GM21447 (cell line): ENCODE measurements at regions not wholly inside any gene's neighbourhood (a gene's known extent, or its start where the extent isn't known, plus 50 kb on each side); places are given as distances from the start of the nearest gene placed in this dataset.

Experiments
- ATAC-seq: cut with Tn5 transposase; IDR thresholded peaks from one replicate; pipeline ENCODE4 v1.9.1; 2021; ENCODE audit not compliant: unreplicated experiment

DNA sequence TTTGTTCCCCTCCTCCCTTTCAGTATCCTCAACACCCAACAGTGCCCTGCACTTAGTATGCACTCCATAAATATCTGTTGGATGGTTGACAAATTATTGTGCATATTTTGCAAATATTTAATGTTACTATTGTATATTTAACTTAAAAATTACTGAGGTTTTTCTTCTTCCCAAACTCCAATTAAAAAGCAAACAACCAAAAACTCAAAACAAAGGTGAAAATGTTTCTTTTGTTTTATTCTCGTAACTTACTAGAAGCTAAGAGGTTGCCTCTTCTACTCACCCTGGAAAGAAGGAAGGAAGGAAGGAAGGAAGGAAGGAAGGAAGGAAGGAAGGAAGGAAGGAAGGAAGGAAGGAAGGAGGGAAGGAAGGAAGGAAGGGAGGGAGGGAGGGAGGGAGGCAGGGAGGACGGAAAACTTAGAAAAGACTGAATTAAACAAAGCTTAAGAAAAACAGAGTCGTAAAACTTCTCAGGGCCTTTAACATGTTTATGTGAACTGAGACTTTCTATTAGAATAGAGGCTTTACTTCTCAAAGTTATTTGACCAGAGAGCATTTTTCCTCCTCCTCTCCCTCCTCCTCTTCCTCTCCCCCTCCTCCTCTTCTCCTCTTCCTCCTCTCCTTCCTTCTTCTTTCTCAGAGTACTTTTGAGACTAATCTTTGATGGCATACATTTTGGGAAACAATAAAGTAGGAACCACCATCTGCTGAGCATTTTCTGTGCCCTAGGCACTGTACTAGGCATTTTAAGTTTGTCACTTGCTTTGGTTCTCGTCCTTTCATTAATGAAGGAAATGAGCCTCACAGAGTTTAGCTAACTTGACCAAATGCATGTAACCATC, 396.6 kb upstream of the WWC1 start:
- ATAC-seq = no peak

DNA sequence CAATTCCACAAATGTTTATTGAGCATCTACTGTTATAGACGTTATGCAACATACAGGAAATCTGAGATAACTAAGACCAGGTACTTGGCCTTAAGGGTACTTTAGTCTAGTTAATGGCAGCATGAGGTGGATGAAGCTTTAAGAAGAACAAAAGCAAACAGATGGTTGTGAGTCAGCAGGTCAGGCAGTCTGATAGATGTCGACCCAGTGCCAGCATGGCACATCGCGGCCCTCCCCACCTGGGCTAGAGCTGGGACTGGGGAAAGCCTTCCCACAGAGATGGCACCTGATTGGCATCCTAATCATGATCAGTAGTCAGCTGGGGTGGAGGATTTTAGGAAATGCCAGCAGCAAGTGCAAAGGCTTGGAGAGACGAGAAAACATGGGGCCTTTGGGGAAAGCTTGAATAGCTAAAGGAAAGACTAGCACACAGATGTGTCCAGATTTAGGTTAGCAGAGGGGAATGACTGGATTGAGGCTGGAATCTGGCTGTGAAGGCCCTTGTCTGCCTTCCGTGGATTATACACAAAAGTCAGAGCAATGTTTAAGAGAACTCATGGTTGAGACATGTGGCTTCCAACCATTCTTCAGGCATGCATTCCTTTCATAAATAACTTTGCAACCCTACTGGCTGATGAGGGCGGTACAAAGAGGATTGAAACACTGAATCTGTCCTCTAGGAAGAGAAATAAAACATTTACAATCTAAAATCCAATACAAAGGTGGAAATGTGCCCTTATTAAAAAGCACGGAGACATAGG, 395.4 kb upstream of the WWC1 start:
- ATAC-seq = no peak

DNA sequence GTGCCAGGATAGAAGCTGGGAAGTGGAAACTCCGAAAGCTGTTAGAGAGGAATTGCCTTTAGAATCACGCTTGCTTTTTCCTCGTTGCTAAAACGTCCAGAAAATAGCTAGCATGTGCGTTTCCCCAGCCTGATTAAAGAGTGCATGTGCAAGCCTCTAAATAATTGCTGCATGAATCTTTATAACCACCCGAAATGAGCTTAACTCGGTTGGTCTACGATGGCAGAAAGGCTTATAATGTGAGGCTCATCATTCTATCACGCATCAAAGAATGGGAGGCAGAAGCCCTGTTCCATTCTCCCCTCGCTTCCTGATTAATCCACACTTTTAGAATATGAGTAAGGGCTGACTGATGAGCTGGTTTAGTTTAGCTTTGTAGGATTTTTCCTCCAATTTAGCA, 394.6 kb upstream of the WWC1 start:
- no peak for ATAC-seq

DNA sequence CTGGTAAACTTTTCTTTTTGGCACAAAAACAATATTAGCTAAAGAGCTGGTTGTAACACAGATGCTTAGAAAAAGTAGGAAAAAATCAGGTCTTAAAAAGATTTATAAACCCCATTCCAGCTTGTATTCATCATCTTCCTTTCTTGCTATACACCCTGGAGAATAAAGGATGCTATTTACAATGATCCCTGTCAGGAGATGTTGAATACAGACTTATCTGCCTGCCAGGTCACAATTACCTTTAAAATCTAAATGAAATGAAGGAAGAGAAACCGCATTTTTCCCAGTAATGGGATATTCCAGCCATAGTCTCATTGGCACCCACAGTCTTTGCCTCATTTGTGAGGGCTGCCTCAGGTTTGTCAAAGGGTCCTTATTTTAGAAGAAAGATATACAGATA, 394.1 kb upstream of the WWC1 start:
- no peak for ATAC-seq

DNA sequence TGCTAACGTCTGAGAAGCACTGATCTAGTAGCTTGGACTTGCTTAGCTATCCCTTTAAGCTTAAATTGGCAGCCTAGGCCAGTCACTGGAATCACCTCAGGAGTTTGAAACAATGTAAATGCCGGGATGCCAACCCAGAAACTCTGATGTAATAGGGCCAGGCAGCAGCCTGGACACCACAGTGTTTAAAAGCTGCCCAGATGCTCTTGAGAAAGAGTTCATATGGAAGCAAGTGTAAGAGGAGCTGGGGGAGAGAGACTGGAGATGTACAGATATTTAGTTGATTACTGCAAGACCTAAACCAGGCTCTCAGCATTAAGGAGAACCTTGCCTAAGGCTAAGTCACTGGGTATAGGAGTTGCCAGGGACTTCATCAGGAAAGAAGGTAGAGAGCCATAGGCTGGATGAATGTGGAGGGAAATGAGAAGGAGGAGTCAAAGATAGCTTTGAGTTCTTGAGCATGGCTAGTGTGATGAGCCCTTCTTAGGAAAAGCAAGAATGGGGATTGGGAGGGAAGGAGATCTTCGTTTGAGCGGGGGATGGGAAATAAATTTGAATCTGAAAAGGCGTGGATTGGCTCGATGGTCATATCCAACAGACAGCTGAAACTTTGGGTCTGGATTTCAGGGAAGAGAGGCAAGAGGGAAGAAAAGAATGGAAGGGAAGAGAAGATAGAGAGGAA, 392.9 kb upstream of the WWC1 start:
- no peak for ATAC-seq

DNA sequence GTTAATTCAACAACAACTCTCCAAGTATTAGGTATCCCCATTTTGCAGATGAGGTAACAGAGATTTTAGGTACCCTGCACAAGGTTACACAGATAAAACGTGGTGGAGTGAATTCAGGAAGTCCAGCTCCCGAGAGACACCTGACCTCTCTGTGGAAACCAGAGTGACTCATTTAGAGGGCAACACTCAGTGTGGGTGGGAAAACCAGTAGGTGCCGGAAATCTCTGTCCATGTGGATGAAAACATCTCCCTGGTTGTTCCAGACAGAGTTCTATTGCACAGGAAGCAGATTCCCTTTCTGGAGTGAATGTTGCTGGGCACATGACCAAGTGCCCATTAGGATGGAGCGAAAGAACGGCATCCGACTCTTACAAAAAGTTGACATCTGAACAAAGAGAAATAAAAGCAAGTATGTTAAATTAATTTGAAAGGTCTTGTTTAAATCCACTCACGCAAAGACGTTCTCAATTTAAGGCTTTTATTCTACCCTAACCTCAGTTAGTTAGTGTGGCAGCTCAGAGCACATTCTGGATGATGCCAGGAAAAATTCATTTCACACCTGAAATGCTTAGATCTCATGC, 391.9 kb upstream of the WWC1 start:
- no peak for ATAC-seq

DNA sequence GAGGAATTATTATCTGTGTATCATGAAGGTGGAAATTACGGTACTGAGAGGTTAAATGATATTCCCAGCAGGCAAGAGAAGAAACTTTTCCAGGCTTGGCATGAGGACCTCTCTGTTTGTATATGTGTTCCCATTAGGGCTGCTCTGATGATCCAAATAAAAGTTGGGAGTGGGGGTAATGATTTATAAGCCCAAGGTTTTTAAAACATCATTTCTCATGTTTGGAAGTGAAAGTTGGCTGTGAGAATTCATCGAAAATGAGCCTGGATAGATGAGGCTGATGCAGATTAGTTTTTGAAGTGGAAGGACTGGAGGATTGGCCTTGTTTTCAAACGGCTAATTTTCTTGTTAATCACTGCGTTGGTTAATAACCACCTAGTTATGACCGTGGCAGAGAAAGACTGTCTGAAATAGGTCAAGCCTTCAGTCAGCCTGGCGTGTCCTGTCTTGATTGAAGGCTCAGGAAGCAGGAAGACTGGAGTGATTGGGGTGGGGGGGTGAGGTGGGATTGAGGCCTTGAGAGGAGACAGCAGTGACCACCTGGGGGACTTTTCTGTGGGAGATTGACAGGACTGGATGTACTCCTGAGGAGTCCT, 391.0 kb upstream of the WWC1 start:
- no peak for ATAC-seq

DNA sequence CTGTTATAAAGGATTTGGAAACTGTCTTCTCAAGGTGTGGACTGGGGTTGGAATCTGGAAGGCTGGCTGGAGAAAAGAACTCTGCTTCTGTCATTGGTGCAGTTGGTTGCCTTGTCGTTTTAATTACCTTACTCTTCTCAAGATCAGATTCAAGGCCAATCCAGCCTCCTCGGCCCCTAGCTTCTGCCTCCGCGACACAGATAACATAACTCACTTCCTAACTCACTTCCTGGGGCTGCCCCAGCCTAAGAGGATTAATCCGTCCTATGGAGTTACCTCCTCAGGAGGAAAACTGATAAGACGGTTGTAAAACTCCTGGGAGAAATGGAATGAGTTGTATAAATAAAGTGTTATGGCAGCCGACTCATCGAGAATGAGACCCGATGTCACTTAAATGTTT, 389.1 kb upstream of the WWC1 start:
- no peak for ATAC-seq

DNA sequence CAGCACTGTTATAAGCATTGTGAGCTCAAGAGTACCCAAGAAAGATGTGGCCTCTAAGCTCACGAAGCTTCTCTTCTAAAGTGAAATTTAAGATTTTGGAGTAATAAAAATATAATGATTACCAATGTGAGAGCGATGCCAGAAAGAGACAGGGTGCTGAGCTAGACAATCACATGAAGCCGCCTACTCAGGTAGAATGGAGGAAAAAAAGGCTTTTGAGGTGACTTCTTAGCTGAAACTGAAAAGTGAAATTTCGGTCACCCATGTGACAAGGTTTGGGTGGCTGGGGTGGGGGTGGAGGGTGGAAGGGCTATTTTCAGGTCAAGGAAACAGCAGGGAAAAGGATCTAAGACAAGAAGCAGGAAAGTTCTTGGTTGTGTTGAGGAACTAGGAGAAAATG, 388.2 kb upstream of the WWC1 start:
- ATAC-seq = no peak

DNA sequence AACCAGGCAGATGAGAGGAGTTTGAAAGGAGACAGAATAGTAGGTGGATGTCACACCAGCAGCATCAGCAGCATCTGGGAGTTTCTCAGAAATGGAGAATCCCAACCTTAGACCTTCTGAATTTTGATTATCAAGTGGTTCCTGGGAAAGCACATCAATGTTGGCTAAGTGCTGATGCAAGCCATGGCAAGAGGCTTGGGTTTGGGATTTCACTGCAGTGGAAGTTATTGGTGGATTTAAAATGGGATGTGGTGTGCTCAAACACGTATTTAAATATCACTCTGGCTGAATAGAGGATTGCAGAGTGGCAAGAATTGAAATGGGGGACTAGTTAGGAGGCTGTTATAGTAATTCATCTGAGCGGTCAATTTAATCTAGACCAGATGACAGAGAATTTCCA, 387.8 kb upstream of the WWC1 start:
- ATAC-seq = no peak

DNA sequence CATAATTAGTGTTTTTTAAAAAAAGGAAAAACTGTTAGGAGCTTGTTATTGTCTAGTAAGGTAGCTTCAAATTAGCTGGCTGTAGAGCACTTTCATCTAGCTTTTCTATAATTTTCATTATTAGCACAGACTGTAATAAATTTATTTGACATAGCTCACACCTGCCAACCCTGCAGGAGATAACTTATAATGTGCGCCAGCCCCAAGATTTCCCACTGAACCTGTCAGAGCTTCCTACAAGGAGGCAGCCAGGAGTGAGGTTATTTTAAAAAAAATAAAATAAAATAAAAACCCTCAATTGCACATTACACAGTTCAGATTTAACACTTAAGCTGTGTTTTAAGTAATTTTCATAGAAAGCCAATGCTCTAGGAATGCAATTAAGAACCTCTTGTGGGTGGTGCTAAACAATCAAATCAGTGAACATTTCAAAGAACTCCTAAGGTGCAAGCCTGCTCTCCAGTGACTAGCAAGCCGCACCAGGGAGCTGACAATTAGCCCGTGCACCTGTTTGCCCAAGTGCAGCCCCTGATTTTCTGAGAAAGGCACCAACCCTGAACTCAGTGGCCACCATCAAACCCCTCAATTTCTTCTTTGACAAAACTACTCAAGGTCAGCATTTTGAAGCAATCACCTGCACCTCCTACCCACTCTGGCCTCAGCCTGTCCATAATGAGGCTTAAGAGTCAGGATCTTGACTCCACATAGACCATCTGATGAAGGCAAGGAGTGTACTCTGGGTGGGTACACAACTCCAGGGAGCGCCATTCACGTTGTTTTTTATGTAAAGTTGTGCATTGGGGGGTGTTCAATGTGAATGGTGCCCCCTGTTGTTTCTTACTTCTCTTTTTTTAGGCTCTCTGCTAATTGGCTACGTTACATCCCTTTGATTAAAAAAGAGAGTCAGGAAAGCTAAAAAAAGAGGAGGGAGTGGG, 385.3 kb upstream of the WWC1 start:
- no peak for ATAC-seq

DNA sequence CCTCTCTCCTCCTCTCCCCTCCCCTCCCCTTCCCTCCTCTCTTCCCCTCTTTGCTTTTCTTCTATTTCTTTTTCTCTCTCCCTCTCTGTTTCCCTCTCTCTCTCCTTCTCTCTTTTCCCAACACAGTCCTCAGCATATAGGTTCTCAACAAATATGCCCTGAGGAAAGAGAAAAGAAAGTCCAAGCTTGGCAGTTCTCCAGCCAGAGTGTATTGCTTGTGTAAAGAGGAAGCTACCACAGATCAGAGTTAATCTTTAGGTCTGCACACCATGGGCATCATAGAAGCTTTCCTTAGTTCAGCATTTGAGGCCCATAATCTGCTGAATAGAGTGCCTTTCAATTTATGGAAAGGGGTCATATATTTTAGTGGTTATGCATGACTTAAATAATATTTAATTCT, 382.8 kb upstream of the WWC1 start:
- no peak for ATAC-seq

DNA sequence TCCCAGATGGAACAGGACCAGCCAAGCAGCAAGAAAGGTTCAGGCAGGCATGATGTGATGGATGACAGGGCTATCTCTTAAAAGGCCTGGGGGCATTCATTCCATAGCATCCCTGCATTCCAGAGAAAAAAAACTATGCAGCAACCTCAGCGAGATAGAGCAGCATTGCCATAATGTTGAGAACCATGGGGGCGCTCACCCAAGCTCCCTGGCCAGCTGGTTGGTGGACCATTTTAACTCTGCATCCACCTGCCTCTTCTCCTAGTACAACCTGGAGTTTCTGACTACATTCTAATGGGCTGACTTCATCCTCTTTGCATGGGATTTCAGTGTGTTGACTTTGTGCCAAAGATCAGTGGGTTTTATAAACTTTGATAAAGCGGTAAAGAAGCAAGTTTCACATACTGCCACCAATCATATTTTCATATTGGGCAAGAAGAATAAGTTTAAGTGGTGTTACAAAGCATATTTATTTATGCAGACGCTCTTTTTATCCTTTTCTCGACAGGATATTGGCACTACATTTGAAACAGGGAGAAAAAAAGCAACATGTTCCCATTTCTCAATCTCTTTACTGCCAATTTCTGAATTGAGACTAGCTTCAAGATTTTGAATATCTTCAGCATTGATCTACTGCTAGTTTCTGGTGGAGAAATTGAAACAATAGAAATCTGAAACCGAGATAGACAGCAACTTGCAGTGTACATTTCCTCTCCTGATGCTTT, 378.3 kb upstream of the WWC1 start:
- ATAC-seq = no peak

DNA sequence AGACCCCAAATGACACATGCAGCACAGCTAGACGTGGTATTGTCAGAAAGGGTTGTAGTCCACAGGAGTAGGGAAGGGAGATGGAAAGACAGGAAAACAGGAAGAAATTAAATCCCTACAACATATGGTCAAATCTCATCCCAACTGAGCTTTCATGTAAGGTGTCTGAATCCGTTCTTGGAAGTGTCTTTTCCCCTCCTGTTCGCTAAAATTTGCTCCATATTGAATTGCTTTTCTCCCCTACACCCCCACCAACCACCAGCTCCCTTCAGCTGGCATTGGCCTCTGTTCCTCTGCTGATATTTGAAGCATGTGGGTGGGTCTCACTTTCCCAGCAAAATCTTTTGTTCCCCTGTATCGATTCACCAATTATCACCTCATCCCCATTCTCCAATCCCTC, 376.2 kb upstream of the WWC1 start:
- ATAC-seq = no peak

DNA sequence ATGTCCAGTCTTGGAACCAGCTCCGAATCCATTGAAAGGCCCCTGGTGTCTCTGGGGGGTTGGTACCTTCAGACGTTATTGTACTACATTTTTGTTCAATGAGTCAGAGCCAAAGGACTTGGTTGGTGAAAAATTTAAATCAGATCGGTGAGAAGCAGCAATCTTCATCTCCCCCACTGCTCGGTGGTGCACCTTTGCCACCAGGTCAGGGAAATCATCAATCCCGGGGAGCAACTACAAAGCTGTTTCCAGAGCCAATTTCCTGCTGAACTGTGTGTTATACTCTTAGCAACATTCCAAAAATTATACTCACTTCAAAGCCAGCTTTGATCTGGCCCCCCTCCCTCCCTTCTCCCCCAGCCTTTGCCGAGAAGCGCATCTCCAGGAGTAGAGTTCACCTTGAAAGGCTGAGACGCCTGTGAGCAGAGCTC, 375.2 kb upstream of the WWC1 start:
- no peak for ATAC-seq

DNA sequence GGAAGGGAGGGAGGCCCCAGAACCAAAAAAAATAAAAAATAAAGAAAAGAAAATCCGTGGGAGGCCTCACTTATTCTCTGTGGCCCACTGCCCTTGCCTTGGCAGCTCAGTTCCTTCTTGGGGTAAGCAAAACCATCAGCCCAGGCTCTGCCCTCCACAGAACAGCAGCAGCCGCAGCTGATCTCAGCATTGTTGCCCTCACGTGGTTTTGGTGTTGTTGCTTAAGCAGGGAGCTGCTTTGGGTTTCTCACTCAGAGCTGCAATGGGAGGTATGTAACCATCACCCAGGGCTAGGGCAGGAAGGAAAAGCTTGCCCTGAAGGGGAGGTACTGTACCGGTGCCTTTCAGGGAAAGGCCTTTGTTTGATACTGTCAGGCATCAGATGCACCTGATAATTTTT, 374.7 kb upstream of the WWC1 start:
- no peak for ATAC-seq

DNA sequence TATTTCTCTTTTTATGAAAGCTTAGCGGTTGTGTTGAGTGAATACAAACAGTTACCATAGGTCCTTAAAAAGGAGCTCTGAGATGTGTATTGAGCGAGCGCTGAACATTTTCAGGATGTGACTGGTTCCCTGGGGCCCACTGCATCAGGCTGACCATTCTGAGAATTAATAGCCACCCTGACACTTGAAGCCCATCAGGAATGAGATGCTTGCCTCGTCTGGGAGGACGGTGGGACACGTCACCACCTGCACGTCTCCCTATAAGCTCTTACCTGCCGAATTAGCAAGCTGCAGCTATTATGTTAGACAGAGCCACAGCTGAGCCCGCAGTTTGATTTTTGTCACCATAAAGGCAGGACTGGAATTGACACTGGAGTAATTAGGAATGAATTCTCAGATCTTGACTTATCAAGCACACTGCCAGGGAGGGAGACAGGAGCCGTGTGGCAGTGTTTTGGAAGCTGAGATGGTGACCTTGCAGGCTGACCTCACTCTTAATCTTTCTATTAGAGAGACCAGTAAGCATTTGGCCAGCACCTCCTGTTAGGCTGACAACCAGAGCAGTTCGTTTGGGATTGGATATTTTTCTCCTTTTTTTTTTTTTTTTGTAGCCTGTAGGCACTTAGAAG, 373.1 kb upstream of the WWC1 start:
- ATAC-seq = no peak

DNA sequence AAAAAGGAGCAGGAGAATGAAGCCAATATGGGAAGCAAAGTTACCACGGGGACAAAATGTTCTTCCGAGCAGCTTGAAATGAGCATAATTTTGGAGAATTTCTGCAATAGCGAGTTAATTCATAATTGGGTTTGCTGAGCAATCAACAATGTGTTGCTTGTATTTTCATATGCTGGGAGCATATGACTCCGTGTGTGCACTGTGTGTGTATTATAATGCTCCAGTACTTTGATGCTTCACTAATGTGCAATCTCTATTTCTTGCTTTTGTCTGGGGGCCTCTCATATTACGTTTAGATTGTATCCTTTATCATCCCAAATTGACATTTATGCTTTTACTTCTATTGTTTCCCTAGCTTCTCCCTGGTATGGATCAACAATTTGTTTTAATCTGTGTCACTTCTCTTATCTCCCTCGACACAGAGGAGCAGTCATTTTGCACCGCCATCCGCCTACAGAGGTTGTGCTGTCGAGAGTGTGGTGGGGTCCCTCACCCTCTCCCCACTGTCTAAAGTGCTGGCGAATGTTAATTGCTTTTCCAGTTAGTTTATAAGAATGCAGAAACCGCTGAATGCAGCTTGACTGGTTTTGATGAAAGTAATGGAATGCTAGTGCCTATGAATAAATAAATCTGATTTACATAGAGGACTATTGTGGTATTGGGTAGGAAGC, 372.5 kb upstream of the WWC1 start:
- no peak for ATAC-seq
